Stomach (tissue), 4 donors: ENCODE measurements at regions not wholly inside any gene's neighbourhood (a gene's known extent, or its start where the extent isn't known, plus 50 kb on each side); places are given as distances from the start of the nearest gene placed in this dataset.

Experiments
- CTCF ChIP-seq, 7 experiments: fragments of 450-650 bp in 4 of 7; fragments of 200-600 bp in 3 of 7; sonication (generic) in 3 of 7; IDR thresholded peaks; one replicate each; pipeline ENCODE4 v1.5.1; 2016 to 2019; ENCODE audit warnings: antibody characterized with exemption in 7 of 7, control low read depth in 2 of 7, mild to moderate bottlenecking in 1 of 7
- EP300 ChIP-seq: sonication (generic); formaldehyde crosslinking; IDR thresholded peaks from one replicate; pipeline ENCODE4 v1.6.1; 2017; ENCODE audit warnings: antibody characterized with exemption
- POLR2A ChIP-seq, 4 donors: fragments of 450-650 bp; IDR thresholded peaks; one replicate each; pipeline ENCODE4 v1.6.1; 2016; ENCODE audit warnings: antibody characterized with exemption in 4 of 4, control low read depth in 2 of 4, mild to moderate bottlenecking in 1 of 4, moderate library complexity in 1 of 4
- POLR2AphosphoS5 ChIP-seq, 3 donors: sonication (generic); formaldehyde crosslinking; IDR thresholded peaks; one replicate each; pipeline ENCODE4 v1.6.1; 2016; ENCODE audit warnings: antibody characterized with exemption in 3 of 3

- TF ChIP-seq CTCF (IDR thresholded peaks at IDR 0.05): no peak
- no peak for TF ChIP-seq POLR2A (IDR thresholded peaks at IDR 0.05)
- no peak for TF ChIP-seq POLR2AphosphoS5 (IDR thresholded peaks at IDR 0.05)
- TF ChIP-seq EP300: no peak
Observed at GRCh38 chr5:39513236-39513635, 88.5 kb upstream of the DAB2 start.
